B cell (primary cell): ENCODE measurements at regions not wholly inside any gene's neighbourhood (a gene's known extent, or its start where the extent isn't known, plus 50 kb on each side); places are given as distances from the start of the nearest gene placed in this dataset.

Experiments used
- ATAC-seq: fragments of 200-7000 bp; cut with Tn5 transposase; one replicate; pipeline ENCODE4 v1.10.0; 2021; ENCODE audit warnings: low read depth, mild to moderate bottlenecking, moderate number of reproducible peaks, moderate library complexity
- CTCF ChIA-PET: fragments of 350-600 bp; sonication (Branson Sonifier 250); formaldehyde crosslinking; loops from one replicate; lab custom pipeline; 2021; ENCODE audit warnings: antibody characterized with exemption, inconsistent platforms; lab: Charles Lee
- POLR2A ChIA-PET: fragments of 350-600 bp; sonication (Branson Sonifier 250); formaldehyde crosslinking; loops from one replicate; lab custom pipeline; 2021; ENCODE audit warnings: antibody characterized with exemption; lab: Charles Lee
- DNase-seq: peaks from one replicate; pipeline ENCODE4 v3.0.0; 2013
- H2AFZ ChIP-seq: 2 replicates; pipeline ENCODE4 v1.6.1; 2012; ENCODE audit warnings: mild to moderate bottlenecking, low read depth, low read length; ENCODE audit not compliant: insufficient read depth, poor library complexity, severe bottlenecking
- H3K27ac ChIP-seq, 2 donors: 1 replicate in 1 of 2; 2 replicates in 1 of 2; pipeline ENCODE4 v1.5.1; 2012 to 2013; ENCODE audit warnings: low read length in 2 of 2, mild to moderate bottlenecking in 2 of 2, moderate library complexity in 1 of 2
- H3K27me3 ChIP-seq, 4 experiments: fragments of 200-600 bp in 1 of 4; sonication (generic) in 1 of 4; replicated peaks in 1 of 4; 1 replicate in 2 of 4; 2 replicates in 2 of 4; pipeline versions ENCODE4 v1.6.1 to v1.7.0; 2013 to 2016; ENCODE audit warnings: low read length in 3 of 4, mild to moderate bottlenecking in 2 of 4, mixed read lengths in 1 of 4, moderate library complexity in 1 of 4; ENCODE audit not compliant: insufficient read depth in 4 of 4, control insufficient read depth in 3 of 4; ENCODE audit errors: control extremely low read depth in 1 of 4
- H3K36me3 ChIP-seq, 2 experiments: replicated peaks in 1 of 2; 1 replicate in 1 of 2; 2 replicates in 1 of 2; pipeline versions ENCODE4 v1.6.1 to v1.7.1; 2013; ENCODE audit warnings: low read length in 1 of 2; ENCODE audit not compliant: insufficient read depth in 2 of 2, control insufficient read depth in 1 of 2; ENCODE audit errors: control extremely low read depth in 1 of 2, extremely low read depth in 1 of 2
- H3K4me1 ChIP-seq, 2 donors: fragments of 200-600 bp in 1 of 2; sonication (generic) in 1 of 2; 1 replicate in 1 of 2; 2 replicates in 1 of 2; pipeline versions ENCODE4 v1.5.1 to v1.6.1; 2013 to 2017; ENCODE audit warnings: low read length in 2 of 2; ENCODE audit not compliant: control insufficient read depth in 2 of 2, insufficient read depth in 2 of 2
- H3K4me2 ChIP-seq: replicated peaks from 2 replicates; pipeline ENCODE3; 2012; ENCODE audit warnings: mild to moderate bottlenecking, low read depth, low read length; ENCODE audit not compliant: poor library complexity, severe bottlenecking
- H3K4me3 ChIP-seq, 5 experiments: fragments of 200-600 bp in 1 of 5; sonication (generic) in 1 of 5; 1 replicate in 3 of 5; 2 replicates in 2 of 5; pipeline versions ENCODE4 v1.5.1 to v1.7.0; 2011 to 2016; ENCODE audit warnings: low read length in 4 of 5, mild to moderate bottlenecking in 4 of 5, low read depth in 2 of 5, control low read depth in 1 of 5, moderate library complexity in 1 of 5; ENCODE audit not compliant: insufficient read depth in 1 of 5; ENCODE audit errors: control extremely low read depth in 1 of 5, extremely low read depth in 1 of 5
- H3K79me2 ChIP-seq: fragments of 200-600 bp; sonication (generic); one replicate; pipeline ENCODE4 v1.6.0; 2016; ENCODE audit warnings: low read length; ENCODE audit not compliant: control insufficient read depth, insufficient read depth
- H3K9ac ChIP-seq: fragments of 200-600 bp; sonication (generic); 2 replicates; pipeline ENCODE4 v1.6.1; 2017; ENCODE audit warnings: mild to moderate bottlenecking, low read length, moderate library complexity
- H3K9me3 ChIP-seq, 3 donors: one replicate each; pipeline versions ENCODE4 v1.6.1 to v1.7.1; 2013; ENCODE audit warnings: low read length in 2 of 3; ENCODE audit not compliant: control insufficient read depth in 2 of 3, insufficient read depth in 1 of 3; ENCODE audit errors: control extremely low read depth in 1 of 3
- H4K20me1 ChIP-seq: 2 replicates; pipeline ENCODE4 v1.6.0; 2012; ENCODE audit warnings: mild to moderate bottlenecking, low read length; ENCODE audit not compliant: insufficient read depth, control insufficient read depth, poor library complexity, severe bottlenecking
- H3K27ac Mint-ChIP-seq: one replicate; pipeline ENCODE4 v1.8.0; 2021; ENCODE audit warnings: mixed read lengths
- H3K27me3 Mint-ChIP-seq: one replicate; pipeline ENCODE4 v1.8.0; 2021; ENCODE audit warnings: mixed read lengths
- H3K4me1 Mint-ChIP-seq: one replicate; pipeline ENCODE4 v1.8.0; 2021; ENCODE audit warnings: mixed read lengths
- H3K4me3 Mint-ChIP-seq: one replicate; pipeline ENCODE4 v1.8.0; 2021; ENCODE audit warnings: mixed read lengths
- H3K9me3 Mint-ChIP-seq: one replicate; pipeline ENCODE4 v1.8.0; 2022; ENCODE audit warnings: mixed read lengths; ENCODE audit not compliant: insufficient read depth
- CTCF ChIP-seq: fragments of 200-600 bp; IDR thresholded peaks from one replicate; pipeline ENCODE4 v1.8.0; 2022; ENCODE audit warnings: antibody characterized with exemption, mild to moderate bottlenecking
- EZH2 ChIP-seq: IDR thresholded peaks from 2 replicates; pipeline ENCODE4 v1.6.1; 2012; ENCODE audit warnings: borderline replicate concordance, low read depth, mild to moderate bottlenecking, moderate library complexity, low read length; ENCODE audit not compliant: insufficient read depth, poor library complexity, severe bottlenecking
- WGBS: methylation state at CpG from one replicate; pipeline ENCODE4 v1.1.5; 2013; ENCODE audit warnings: missing lambda C conversion rate; ENCODE audit not compliant: insufficient coverage; 5-methylcytosine and 5-hydroxymethylcytosine counted together
- intact Hi-C: fragments of 100-400 bp; cut with micrococcal nuclease; formaldehyde crosslinking; loops from one replicate; pipeline ENCODE4 v1.10.0; 2022

GRCh38 chr6:139648430-139649000, 274.1 kb upstream of the CITED2 start:
- H3K4me2 ChIP-seq: no peak overlapping the region
- ChIA-PET CTCF (interaction anchor here (0.6 kb wide), 1 partner anchor 29 kb away, joined by 3 read pairs; no protein-coding TSS in a partner anchor), POLR2A (no interaction called here)
- H3K4me1 Mint-ChIP-seq: no peaks in the 10 kb centered on the region
- no peaks in the 10 kb centered on the region for H3K27me3 Mint-ChIP-seq
- no peaks in the 10 kb centered on the region for H3K27me3 ChIP-seq
- H3K4me3 ChIP-seq: no peak overlapping the region
- H3K9ac ChIP-seq: no peak overlapping the region
- no peaks in the 10 kb centered on the region for H3K36me3 ChIP-seq
- H3K27ac Mint-ChIP-seq: no peak overlapping the region
- no peak overlapping the region for H3K27ac ChIP-seq
- no peak overlapping the region for H2AFZ ChIP-seq
- H3K9me3 ChIP-seq: no peaks in the 10 kb centered on the region
- TF ChIP-seq CTCF (no peak), EZH2 (no peak)
- H3K79me2 ChIP-seq: no peaks in the 10 kb centered on the region
- H3K4me1 ChIP-seq: no peaks in the 10 kb centered on the region
- H3K9me3 Mint-ChIP-seq: peaks cover 6% of the 10 kb centered on the region
- ATAC-seq (no peak), DNase-seq (no peak)
- no peaks in the 10 kb centered on the region for H4K20me1 ChIP-seq
- intact Hi-C loops: no loop called here
- H3K4me3 Mint-ChIP-seq: no peak overlapping the region
- WGBS: 8% methylated on average over 2 of the region's 7 CpGs

GRCh38 chr6:139647841-139648240, 273.4 kb upstream of the CITED2 start:
- TF ChIP-seq EZH2: no peak
- TF ChIP-seq CTCF: no peak
- no peaks in the 10 kb centered on the region for H3K36me3 ChIP-seq
- H2AFZ ChIP-seq: no peak overlapping the region
- H3K79me2 ChIP-seq: no peaks in the 10 kb centered on the region
- H4K20me1 ChIP-seq: no peaks in the 10 kb centered on the region
- WGBS: 67% methylated on average over 3 of the region's 5 CpGs
- no peak overlapping the region for H3K9ac ChIP-seq
- no peak overlapping the region for H3K4me3 ChIP-seq
- H3K4me3 Mint-ChIP-seq: no peak overlapping the region
- no peaks in the 10 kb centered on the region for H3K27me3 Mint-ChIP-seq
- ChIA-PET POLR2A (no interaction called here), CTCF (no interaction called here)
- H3K27ac ChIP-seq: no peak overlapping the region
- DNase-seq (no peak), ATAC-seq (no peak)
- no peak overlapping the region for H3K4me2 ChIP-seq
- H3K9me3 ChIP-seq: no peaks in the 10 kb centered on the region
- H3K9me3 Mint-ChIP-seq: peaks cover 6% of the 10 kb centered on the region
- intact Hi-C loops: no loop called here
- no peaks in the 10 kb centered on the region for H3K4me1 Mint-ChIP-seq
- no peaks in the 10 kb centered on the region for H3K27me3 ChIP-seq
- no peaks in the 10 kb centered on the region for H3K4me1 ChIP-seq
- no peak overlapping the region for H3K27ac Mint-ChIP-seq
